Omental fat pad (tissue), 3 donors: ENCODE measurements at regions not wholly inside any gene's neighbourhood (a gene's known extent, or its start where the extent isn't known, plus 50 kb on each side); places are given as distances from the start of the nearest gene placed in this dataset.

ENCODE experiments used
- ATAC-seq: fragments of 150-250 bp; one replicate; pipeline ENCODE4 v1.9.1; 2016; ENCODE audit warnings: mild to moderate bottlenecking, moderate library complexity; ENCODE audit not compliant: low FRiP score
- DNase-seq: peaks from one replicate; pipeline ENCODE4 v3.0.0-alpha.2; 2019; ENCODE audit warnings: low spot score
- CTCF ChIP-seq, 3 donors: fragments of 450-650 bp; IDR thresholded peaks; one replicate each; pipeline ENCODE4 v1.5.1; 2016 to 2017; ENCODE audit warnings: antibody characterized with exemption in 3 of 3, mild to moderate bottlenecking in 3 of 3, moderate library complexity in 2 of 3

GRCh38 chr3:174755833-174756829 lies 103.0 kb upstream of the NAALADL2 start:
- ATAC-seq = no peak
- no peak for TF ChIP-seq CTCF (IDR thresholded peaks at IDR 0.05)
- no peak for DNase-seq

- DNase-seq = no peak
- no peak for ATAC-seq
- no peak for TF ChIP-seq CTCF (IDR thresholded peaks at IDR 0.05)
These were observed 100.2 kb upstream of the NAALADL2 start for GRCh38 chr3:174758943-174759342.

- ATAC-seq = no peak
- no peak for DNase-seq
- no peak for TF ChIP-seq CTCF (IDR thresholded peaks at IDR 0.05)
These were observed 91.7 kb upstream of the NAALADL2 start for GRCh38 chr3:174767406-174767805.

- peak; percentile 19 for ATAC-seq
- TF ChIP-seq CTCF (IDR thresholded peaks at IDR 0.05) = no peak
These were observed 91.2 kb upstream of the NAALADL2 start for GRCh38 chr3:174767853-174768382.

GRCh38 chr3:174769171-174769570 lies 90.0 kb upstream of the NAALADL2 start:
- ATAC-seq (no peak), DNase-seq (no peak)
- no peak for TF ChIP-seq CTCF (IDR thresholded peaks at IDR 0.05)

More at GRCh38 chr3:174767853-174768382, 91.2 kb upstream of the NAALADL2 start:
- DNase-seq = no peak

GRCh38 chr3:174775603-174776002 lies 83.5 kb upstream of the NAALADL2 start:
- ATAC-seq (no peak), DNase-seq (no peak)
- no peak for TF ChIP-seq CTCF (IDR thresholded peaks at IDR 0.05)
